HFFc6 (cell line): ENCODE measurements at regions not wholly inside any gene's neighbourhood (a gene's known extent, or its start where the extent isn't known, plus 50 kb on each side); places are given as distances from the start of the nearest gene placed in this dataset.

Source experiments
- DNase-seq: peaks from one replicate; pipeline ENCODE4 v3.0.0-alpha.2; 2018
- H3K27ac Mint-ChIP-seq: 2 replicates; pipeline ENCODE4 v1.8.0; 2020; ENCODE audit warnings: mild to moderate bottlenecking, mixed read lengths
- H3K27me3 Mint-ChIP-seq: 2 replicates; pipeline ENCODE4 v1.8.0; 2021; ENCODE audit warnings: mild to moderate bottlenecking, moderate library complexity, mixed read lengths; ENCODE audit not compliant: insufficient read depth
- H3K36me3 Mint-ChIP-seq: 2 replicates; pipeline ENCODE4 v1.8.0; 2021; ENCODE audit warnings: low read depth, mixed read lengths
- H3K4me1 Mint-ChIP-seq: 2 replicates; pipeline ENCODE4 v1.8.0; 2020; ENCODE audit warnings: low read depth, mixed read lengths
- H3K4me3 Mint-ChIP-seq: 2 replicates; pipeline ENCODE4 v1.8.0; 2020; ENCODE audit warnings: mild to moderate bottlenecking, moderate library complexity, mixed read lengths
- H3K9me3 Mint-ChIP-seq: 2 replicates; pipeline ENCODE4 v1.8.0; 2020; ENCODE audit warnings: mild to moderate bottlenecking, mixed read lengths
- TF ChIP-seq, protein P1 (sequence below): fragments of 200-600 bp; sonication (generic); IDR thresholded peaks from 2 replicates; pipeline ENCODE4 v1.5.0; 2021; ENCODE audit warnings: antibody characterized with exemption, mild to moderate bottlenecking

DNA sequence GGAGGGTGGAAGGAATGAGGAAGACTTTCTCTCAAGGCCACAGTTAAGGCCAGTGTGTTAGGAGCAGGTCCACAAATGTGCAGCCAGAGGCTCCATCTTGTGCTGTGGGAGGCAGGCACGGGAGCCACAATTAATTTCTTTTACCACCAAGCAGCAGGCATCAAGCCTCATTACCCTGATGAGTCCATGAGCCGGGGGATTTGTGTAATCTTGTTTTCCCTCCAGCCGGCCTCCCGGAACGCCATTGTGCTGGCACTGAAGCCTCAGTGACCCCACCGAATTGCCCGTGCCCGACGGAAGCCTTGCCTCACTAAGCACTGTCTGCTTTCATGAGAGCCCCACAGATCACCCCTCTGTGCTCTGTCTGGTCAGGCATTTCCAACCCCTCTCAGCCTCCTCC is 154.7 kb upstream of the STX18 start:
- Mint-ChIP-seq H3K27me3 (peaks cover 18% of the 10 kb centered on the region), H3K4me3 (no peak overlapping the region), H3K4me1 (peaks cover 20% of the 10 kb centered on the region), H3K27ac (no peak overlapping the region), H3K9me3 (no peaks in the 10 kb centered on the region; the same call in 1 of the 2 replicates), H3K36me3 (no peaks in the 10 kb centered on the region)
- TF ChIP-seq, protein P1, sequence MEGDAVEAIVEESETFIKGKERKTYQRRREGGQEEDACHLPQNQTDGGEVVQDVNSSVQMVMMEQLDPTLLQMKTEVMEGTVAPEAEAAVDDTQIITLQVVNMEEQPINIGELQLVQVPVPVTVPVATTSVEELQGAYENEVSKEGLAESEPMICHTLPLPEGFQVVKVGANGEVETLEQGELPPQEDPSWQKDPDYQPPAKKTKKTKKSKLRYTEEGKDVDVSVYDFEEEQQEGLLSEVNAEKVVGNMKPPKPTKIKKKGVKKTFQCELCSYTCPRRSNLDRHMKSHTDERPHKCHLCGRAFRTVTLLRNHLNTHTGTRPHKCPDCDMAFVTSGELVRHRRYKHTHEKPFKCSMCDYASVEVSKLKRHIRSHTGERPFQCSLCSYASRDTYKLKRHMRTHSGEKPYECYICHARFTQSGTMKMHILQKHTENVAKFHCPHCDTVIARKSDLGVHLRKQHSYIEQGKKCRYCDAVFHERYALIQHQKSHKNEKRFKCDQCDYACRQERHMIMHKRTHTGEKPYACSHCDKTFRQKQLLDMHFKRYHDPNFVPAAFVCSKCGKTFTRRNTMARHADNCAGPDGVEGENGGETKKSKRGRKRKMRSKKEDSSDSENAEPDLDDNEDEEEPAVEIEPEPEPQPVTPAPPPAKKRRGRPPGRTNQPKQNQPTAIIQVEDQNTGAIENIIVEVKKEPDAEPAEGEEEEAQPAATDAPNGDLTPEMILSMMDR = no peak
- no peak for DNase-seq

DNA sequence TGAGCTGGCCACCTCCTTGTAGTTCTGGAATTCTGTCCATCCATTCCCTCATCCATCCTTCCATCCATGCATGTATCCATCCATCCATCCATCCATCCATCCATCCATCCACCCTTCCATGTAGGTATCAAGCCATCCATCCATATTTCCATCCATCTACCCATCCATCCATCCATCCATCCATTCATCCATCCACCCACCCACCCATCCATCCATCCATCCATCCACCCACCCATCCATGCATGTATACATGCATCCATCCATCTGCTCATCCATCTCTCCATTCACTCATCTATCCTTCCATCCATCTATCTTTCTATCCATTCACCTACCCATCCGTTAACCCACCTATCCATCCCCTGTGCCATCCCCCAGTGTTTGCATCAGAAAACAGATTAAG is 153.6 kb upstream of the STX18 start:
- no peaks in the 10 kb centered on the region; the same call in 1 of the 2 replicates for H3K9me3 Mint-ChIP-seq
- H3K4me1 Mint-ChIP-seq = peaks cover 20% of the 10 kb centered on the region
- TF ChIP-seq, protein P1 = no peak
- no peak overlapping the region for H3K4me3 Mint-ChIP-seq
- peaks cover 18% of the 10 kb centered on the region for H3K27me3 Mint-ChIP-seq
- DNase-seq = no peak
- H3K27ac Mint-ChIP-seq = no peak overlapping the region
- no peaks in the 10 kb centered on the region for H3K36me3 Mint-ChIP-seq

DNA sequence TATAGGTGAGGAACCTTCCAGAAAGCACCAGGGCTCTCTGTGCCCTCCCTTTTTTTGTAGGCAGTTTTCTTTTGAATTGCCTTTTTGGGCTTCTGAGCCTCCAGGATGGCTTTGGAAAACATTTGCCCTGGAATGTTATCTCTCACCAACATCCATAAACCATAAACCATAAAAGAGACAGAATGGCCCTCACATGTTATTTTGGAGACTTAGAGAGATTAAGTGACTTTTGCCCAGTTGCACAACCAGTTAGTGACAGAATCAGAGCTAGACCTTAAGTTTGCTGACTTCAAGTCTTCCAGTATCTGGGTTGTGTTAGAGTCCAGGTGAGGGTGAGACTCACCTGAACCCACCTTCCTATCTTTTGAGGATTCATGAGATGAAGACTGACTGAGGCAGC is 153.0 kb upstream of the STX18 start:
- Mint-ChIP-seq H3K9me3 (no peaks in the 10 kb centered on the region; the same call in 1 of the 2 replicates), H3K4me3 (no peak overlapping the region), H3K4me1 (peaks cover 20% of the 10 kb centered on the region), H3K27ac (no peak overlapping the region), H3K36me3 (no peaks in the 10 kb centered on the region), H3K27me3 (peaks cover 19% of the 10 kb centered on the region)
- TF ChIP-seq, protein P1 = no peak
- DNase-seq = no peak

DNA sequence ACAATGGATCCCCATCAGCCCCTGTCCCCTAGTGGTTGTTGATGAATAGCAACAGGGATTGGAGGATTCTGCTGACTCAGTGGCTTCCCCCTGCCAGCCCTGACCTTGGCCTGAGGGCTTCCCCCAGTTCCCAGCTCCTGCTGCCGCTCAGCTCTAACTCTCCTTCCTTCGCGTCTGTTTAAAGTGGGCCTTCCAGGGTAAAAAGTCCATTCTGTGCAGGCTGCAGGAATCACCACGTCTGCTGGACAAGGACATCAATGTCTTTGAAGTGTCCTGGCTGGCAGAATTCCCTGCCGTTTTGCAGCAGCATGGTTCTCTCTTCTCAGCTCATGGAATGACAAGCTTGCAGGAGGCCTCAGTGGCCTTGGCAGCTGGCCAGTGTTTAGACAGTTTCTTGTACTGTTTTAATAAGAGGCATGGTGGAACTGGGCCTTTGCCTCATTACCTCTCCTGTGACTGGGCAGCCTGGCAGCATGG is 152.5 kb upstream of the STX18 start:
- Mint-ChIP-seq H3K4me1 (peaks cover 20% of the 10 kb centered on the region), H3K4me3 (no peak overlapping the region), H3K27me3 (peaks cover 18% of the 10 kb centered on the region), H3K27ac (0 out of 2 replicates have a peak overlapping the region, but pooled peaks have one; percentile 7), H3K36me3 (no peaks in the 10 kb centered on the region), H3K9me3 (no peaks in the 10 kb centered on the region; the same call in 1 of the 2 replicates)
- DNase-seq = peak; percentile 32
- TF ChIP-seq, protein P1 = peak; percentile 68

DNA sequence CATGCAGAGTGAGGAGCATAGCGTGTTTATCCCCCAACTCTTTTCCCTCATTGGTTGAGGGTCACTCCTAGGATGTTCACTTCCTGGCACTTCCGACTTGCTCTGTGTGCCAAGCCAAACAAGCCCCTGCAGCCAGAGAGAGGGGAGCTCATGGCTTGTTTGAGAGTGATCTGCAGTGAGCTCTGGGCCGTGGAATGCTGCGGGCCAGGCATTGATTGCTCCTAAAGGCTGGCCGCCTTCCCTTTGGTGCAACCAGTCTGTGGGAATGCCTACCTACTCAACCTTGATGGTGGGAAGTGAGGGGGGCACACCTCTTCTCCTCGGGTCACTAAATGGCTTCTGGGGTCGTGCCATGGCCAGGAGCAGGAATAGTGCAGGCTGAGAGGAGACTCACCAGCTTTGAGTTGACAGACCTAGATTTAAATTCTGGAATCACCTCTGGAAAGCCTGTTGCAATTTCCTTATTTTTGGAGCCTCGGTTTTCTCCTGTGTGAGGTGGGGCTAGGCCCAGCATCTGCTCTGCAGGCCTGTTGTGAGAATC is 152.0 kb upstream of the STX18 start:
- Mint-ChIP-seq H3K4me1 (peaks cover 20% of the 10 kb centered on the region), H3K4me3 (no peak overlapping the region), H3K36me3 (no peaks in the 10 kb centered on the region), H3K27ac (no peak overlapping the region), H3K27me3 (peaks cover 18% of the 10 kb centered on the region), H3K9me3 (no peaks in the 10 kb centered on the region; the same call in 1 of the 2 replicates)
- no peak for DNase-seq
- TF ChIP-seq, protein P1 = no peak
